Parathyroid adenoma (tissue), 2 donors: ENCODE measurements at regions not wholly inside any gene's neighbourhood (a gene's known extent, or its start where the extent isn't known, plus 50 kb on each side); places are given as distances from the start of the nearest gene placed in this dataset.

Source experiments
- H2AFZ ChIP-seq: fragments of 300-600 bp; sonication (generic); one replicate; pipeline ENCODE4 v1.7.0; 2017; ENCODE audit warnings: antibody characterized with exemption, mild to moderate bottlenecking
- H3K27ac ChIP-seq: fragments of 300-600 bp; sonication (generic); one replicate; pipeline ENCODE4 v1.7.0; 2017
- H3K27me3 ChIP-seq: fragments of 300-600 bp; sonication (generic); one replicate; pipeline ENCODE4 v1.7.0; 2017; ENCODE audit warnings: low read length; ENCODE audit not compliant: control insufficient read depth, insufficient read depth
- H3K36me3 ChIP-seq: fragments of 300-600 bp; sonication (generic); one replicate; pipeline ENCODE4 v1.7.0; 2017; ENCODE audit warnings: low read length; ENCODE audit not compliant: control insufficient read depth, insufficient read depth
- H3K4me1 ChIP-seq: fragments of 300-600 bp; sonication (generic); one replicate; pipeline ENCODE4 v1.7.0; 2017; ENCODE audit warnings: control low read depth
- H3K4me2 ChIP-seq: fragments of 300-600 bp; sonication (generic); one replicate; pipeline ENCODE4 v1.7.0; 2017; ENCODE audit warnings: low read length
- H3K4me3 ChIP-seq: fragments of 300-600 bp; sonication (generic); one replicate; pipeline ENCODE4 v1.7.0; 2017; ENCODE audit warnings: low read depth, low read length
- H3K79me2 ChIP-seq: fragments of 300-600 bp; sonication (generic); one replicate; pipeline ENCODE4 v1.7.0; 2017; ENCODE audit warnings: control low read depth
- H3K9ac ChIP-seq: fragments of 300-600 bp; sonication (generic); one replicate; pipeline ENCODE4 v1.7.0; 2017; ENCODE audit warnings: mild to moderate bottlenecking
- H3K9me3 ChIP-seq: fragments of 300-600 bp; sonication (generic); one replicate; pipeline ENCODE4 v1.7.0; 2017; ENCODE audit warnings: low read length; ENCODE audit not compliant: control insufficient read depth
- CTCF ChIP-seq: fragments of 300-600 bp; sonication (generic); IDR thresholded peaks from one replicate; pipeline ENCODE4 v1.7.0; 2017; ENCODE audit warnings: antibody characterized with exemption, mild to moderate bottlenecking
- donor health status: primary hyperparathyroidism.

DNA sequence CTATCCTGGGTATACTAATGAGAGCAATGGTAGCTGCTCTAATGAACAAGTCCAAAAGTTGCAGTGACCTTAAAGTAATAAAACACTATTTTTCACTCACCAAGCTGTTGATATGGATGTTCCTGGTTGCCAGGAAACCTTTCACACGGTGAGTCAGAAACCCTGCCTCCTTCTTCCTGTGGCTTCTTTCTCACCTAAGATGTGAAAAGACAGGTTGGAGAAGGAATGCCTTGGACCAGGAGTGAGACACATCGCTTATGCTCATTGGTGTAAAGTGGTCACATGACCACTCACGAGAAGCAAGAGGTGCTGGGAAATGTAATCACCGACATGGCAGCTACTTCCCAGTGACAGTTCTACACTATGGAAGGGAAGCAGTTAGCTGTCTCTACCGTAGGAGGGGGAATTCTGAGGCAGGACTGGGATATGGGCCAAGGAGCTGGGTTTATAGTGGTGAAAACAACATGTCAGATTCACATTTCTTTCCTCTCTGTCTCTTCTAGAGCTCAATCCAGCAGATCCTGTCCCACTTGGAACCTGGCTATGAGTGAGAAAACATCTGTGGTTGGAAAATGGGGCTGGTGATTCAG, 320.4 kb upstream of the KLF4 start:
- H2AFZ ChIP-seq = no peak overlapping the region
- no peak overlapping the region for H3K4me3 ChIP-seq
- H3K27ac ChIP-seq = no peak overlapping the region
- no peaks in the 10 kb centered on the region for H3K9me3 ChIP-seq
- H3K4me2 ChIP-seq = no peak overlapping the region
- no peaks in the 10 kb centered on the region for H3K36me3 ChIP-seq
- no peak overlapping the region for H3K9ac ChIP-seq
- no peak for TF ChIP-seq CTCF
- no peaks in the 10 kb centered on the region for H3K27me3 ChIP-seq
- H3K4me1 ChIP-seq = no peaks in the 10 kb centered on the region
- H3K79me2 ChIP-seq = no peaks in the 10 kb centered on the region

DNA sequence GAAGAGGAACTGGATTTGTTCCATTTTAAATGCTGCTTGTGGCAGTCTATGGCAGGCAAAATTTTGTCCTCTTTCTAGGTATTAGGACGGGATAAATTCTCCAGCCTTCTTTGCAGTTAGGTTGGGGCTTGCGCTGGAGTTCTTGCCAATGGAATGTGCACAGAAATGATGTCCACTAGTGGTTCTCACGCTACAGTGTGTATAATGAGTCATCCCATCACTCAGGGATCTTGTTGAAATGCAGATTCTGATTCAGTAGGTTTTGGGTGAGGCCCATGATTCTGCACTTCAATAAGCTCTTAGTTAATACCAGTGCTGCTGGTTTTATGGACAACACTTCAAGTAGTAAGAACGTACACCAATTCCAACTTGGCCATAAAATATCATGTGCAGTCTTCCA, 317.6 kb upstream of the KLF4 start:
- H3K9ac ChIP-seq = no peak overlapping the region

DNA sequence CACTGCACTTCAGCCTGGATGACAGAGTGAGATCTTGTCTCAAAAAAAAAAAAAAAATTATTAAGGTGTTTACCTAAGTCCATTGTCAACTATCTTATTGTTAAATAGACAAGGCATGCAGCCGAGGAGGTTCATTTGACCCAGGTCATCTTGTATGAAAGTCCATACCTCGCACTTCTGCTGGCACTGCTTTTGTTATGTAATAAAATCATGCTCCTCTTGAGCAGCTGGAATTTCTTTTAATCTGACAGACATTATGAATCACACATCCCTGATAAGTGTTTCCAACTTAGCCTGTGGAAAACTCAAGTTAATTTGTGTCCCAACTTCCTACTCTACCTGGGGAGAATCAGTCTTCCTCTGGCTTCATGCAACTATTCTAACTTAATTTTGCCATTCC, 315.6 kb upstream of the KLF4 start:
- H3K4me3 ChIP-seq = no peak overlapping the region
- no peak overlapping the region for H3K4me2 ChIP-seq
- H3K9ac ChIP-seq = no peak overlapping the region
- H2AFZ ChIP-seq = no peak overlapping the region
- no peaks in the 10 kb centered on the region for H3K27me3 ChIP-seq
- H3K9me3 ChIP-seq = no peaks in the 10 kb centered on the region
- H3K27ac ChIP-seq = no peak overlapping the region
- no peaks in the 10 kb centered on the region for H3K4me1 ChIP-seq
- no peak for TF ChIP-seq CTCF
- H3K36me3 ChIP-seq = no peaks in the 10 kb centered on the region
- H3K79me2 ChIP-seq = no peaks in the 10 kb centered on the region

More for the DNA sequence above, 317.6 kb upstream of the KLF4 start:
- Histone ChIP-seq H3K4me1 (no peaks in the 10 kb centered on the region), H2AFZ (no peak overlapping the region), H3K36me3 (no peaks in the 10 kb centered on the region), H3K79me2 (no peaks in the 10 kb centered on the region), H3K27ac (no peak overlapping the region), H3K27me3 (no peaks in the 10 kb centered on the region), H3K4me3 (no peak overlapping the region), H3K4me2 (no peak overlapping the region), H3K9me3 (no peaks in the 10 kb centered on the region)
- TF ChIP-seq CTCF = no peak

DNA sequence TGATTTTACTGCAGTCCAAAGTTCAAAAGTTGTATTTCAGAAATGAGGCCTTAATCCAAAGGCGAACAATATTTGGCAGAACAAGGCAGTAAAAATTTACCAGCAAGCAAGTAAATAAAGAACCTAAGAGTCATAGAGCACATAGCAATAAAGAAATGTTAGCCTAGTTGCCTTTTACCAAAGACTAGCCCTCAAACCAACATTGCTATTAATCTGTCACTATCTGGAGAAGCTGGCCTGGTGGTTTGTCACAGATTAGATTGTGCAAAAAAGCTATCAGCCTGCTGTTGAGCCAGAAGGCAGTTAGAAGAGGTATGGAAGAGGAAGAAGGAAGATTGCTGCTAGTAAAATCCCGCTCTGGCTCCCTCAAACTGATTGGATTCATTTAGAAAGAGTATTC, 304.7 kb upstream of the KLF4 start:
- H3K4me3 ChIP-seq = no peak overlapping the region
- H3K4me2 ChIP-seq = no peak overlapping the region
- no peaks in the 10 kb centered on the region for H3K36me3 ChIP-seq
- H3K27ac ChIP-seq = no peak overlapping the region
- H3K27me3 ChIP-seq = no peaks in the 10 kb centered on the region
- no peak overlapping the region for H3K9ac ChIP-seq
- H2AFZ ChIP-seq = no peak overlapping the region
- no peaks in the 10 kb centered on the region for H3K4me1 ChIP-seq
- H3K9me3 ChIP-seq = no peaks in the 10 kb centered on the region
- H3K79me2 ChIP-seq = no peaks in the 10 kb centered on the region
- TF ChIP-seq CTCF = no peak

GRCh38 chr9:107793541-107793940, 304.0 kb upstream of the KLF4 start:
- Histone ChIP-seq H3K4me3 (no peak overlapping the region), H3K9ac (no peak overlapping the region), H2AFZ (no peak overlapping the region), H3K79me2 (no peaks in the 10 kb centered on the region), H3K36me3 (no peaks in the 10 kb centered on the region), H3K9me3 (no peaks in the 10 kb centered on the region), H3K27ac (no peak overlapping the region), H3K4me2 (no peak overlapping the region), H3K4me1 (no peaks in the 10 kb centered on the region), H3K27me3 (no peaks in the 10 kb centered on the region)
- no peak for TF ChIP-seq CTCF
